CD4-positive, alpha-beta T cell treated with Interleukin-2 at 100 ng/mL for 4 hours (primary cell): ENCODE measurements at regions not wholly inside any gene's neighbourhood (a gene's known extent, or its start where the extent isn't known, plus 50 kb on each side); places are given as distances from the start of the nearest gene placed in this dataset.
"Not testable (repeated sequence)": the region's sequence is repeated elsewhere in the genome, so short reads cannot be mapped to it uniquely, and the experiment has no call there.

ENCODE experiments used
- DNase-seq: peaks from one replicate; pipeline ENCODE4 v3.0.0-alpha.2; 2020; ENCODE audit warnings: low spot score

DNA sequence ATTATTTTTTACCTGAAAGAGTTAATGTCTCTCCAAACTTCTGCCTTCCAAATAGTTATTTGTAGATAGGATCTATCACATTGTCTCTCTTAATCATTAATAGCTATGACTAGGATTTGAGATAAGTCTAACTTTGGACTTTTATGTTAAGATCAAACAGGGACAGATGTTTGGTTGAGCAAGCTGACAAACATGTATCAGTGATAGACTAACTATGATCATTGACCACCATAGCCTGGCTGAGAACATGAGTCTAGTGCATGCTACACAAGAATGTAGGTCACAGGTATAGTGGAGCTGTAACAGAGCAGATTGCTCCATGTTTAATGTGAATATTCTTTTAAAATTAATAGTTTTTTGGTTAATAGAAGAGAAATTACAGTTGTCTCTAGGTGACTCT lies 52.0 kb downstream of the SYT15B start:
- DNase-seq: not testable (repeated sequence)

GRCh38 chr10:47710443-47710842 lies 52.9 kb downstream of the SYT15B start:
- not testable (repeated sequence) for DNase-seq

- peak; percentile 70 for DNase-seq
Measured at GRCh38 chr10:47705698-47706414, 57.5 kb downstream of the SYT15B start.

- DNase-seq: not testable (repeated sequence)
Measured at GRCh38 chr10:47701285-47701684, 62.1 kb downstream of the SYT15B start.

DNA sequence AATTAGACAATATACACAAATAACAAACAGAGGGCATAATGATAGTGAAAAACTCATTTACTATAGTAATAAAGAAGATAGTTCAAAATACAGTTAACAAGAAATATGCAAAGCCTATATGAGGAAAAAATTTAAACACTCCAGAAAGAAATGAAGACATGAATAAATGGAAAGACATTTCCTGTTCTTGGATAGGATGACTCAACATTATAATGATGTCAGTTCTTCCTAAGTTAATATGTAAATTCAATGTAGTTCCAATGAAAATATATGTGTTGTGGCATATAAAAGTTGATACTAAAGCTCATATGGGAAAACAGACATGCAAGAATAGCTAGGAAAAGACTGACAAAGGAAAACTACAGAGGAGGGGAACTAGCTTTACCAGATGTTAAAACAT lies 63.5 kb downstream of the SYT15B start:
- DNase-seq: not testable (repeated sequence)

DNA sequence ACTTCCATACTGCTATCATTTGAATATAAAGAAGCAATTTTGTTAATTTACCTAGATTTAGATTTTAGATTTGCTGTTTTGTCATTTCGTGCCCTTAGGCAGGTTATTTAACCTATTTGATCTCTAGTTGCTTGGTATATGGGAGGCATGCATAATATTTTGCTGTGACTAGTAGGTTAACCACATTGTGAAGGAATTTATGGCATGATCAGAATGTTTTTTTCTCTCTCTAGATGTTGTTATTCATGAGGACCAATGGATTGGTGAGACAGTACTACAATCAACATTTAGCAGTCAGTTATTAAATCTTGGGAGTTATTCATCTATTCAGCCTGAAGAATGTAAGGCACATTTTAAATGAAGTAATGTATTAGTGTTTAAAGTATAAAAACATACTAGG lies 67.2 kb downstream of the SYT15B start:
- not testable (repeated sequence) for DNase-seq

DNA sequence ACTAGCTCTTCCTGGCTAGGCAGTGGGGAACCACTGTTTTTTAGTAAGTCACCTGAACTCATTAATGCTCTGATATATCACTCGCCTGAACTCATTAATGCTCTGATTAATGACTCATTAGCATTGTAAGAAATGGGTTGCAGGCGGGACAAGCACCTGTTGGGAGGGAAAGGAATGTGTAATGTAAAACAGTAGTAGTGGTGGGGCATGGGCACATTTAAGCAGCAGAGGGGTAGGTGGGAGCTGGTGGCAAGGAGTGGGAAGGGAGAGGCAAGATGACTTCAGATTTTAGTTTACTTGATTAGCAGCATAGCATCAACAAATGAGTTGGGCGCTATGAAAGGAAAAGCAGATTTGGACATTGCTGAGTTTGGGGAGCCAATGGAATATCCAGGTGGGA lies 68.2 kb downstream of the SYT15B start:
- DNase-seq: not testable (repeated sequence)

GRCh38 chr10:47690304-47690703 lies 73.1 kb downstream of the SYT15B start:
- not testable (repeated sequence) for DNase-seq

- DNase-seq: not testable (repeated sequence)
Measured at GRCh38 chr10:47683826-47684475, 79.4 kb downstream of the SYT15B start.

GRCh38 chr10:47681638-47681990 lies 81.8 kb downstream of the SYT15B start:
- not testable (repeated sequence) for DNase-seq

DNA sequence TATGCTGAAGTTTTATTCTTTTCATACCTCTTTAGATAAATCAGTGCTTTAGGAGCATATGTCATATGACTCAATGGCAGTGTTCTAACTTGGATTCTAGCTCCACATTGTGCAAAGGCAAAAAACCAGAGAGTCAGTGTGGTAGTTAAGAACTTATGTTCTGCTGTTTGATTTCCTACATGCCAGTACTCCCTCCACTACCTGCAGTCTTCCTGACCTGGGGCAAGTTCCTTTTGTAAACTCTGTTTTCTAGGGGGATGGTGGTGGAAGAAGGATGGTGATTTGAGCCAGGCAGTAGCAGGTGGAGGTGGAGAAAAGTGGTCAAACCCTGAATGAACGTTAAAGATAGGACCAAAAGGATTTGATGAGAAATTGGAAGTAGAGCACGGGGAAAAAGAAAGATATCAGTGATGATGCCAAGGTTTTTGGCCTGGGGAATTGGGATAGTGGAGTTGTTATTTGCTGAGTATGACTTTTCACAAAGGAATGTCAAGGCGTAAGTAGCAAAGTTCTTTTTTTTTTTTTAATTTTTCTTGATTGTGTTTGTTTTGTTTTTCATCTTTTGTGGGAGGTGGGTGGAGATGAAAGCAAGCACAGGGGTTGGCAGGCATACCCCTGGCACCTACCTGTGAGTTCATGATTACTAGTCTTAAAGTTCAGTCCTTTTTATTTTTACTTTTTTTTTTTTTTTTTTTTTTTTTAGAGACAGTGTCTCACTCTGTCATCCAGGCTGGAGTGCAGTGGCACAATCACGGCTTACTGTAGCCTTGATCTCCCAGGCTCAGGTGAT lies 82.3 kb downstream of the SYT15B start:
- DNase-seq: not testable (repeated sequence)

DNA sequence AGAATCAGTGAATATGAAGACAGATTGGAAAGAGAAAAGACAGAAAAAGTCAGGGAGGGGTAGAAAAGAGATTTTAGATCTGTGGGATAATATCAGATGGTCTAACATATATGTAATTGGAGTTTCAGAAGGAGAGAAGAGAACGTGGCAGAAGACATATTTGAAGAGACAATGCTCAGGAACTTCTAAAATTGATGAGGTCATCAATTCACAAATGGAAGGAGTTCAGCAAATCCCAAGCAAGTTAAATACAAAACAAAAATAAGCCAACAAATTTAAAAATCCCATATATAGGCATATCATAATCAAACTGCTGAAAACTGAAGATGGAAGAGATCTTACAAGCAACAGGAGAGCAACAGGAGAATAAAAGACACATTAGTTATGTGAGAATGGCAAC lies 87.3 kb downstream of the SYT15B start:
- not testable (repeated sequence) for DNase-seq

DNA sequence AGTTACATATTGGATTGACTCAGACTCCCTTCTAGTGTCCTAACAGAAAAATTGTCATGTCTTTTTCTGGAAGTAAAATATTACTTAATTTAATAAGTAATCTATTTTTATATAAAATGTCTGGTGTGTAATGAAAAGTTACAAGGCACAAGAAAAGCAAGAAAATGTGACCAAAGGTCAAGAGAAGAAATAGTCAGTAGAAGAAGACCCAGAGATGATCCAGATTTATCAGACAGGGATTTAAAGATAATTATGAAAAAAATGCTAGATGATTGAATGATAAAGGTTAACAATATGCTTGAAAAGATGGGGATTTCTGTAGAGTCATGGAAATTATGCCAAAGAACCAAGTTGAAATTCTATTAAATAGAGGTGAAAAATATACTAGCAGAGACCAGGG lies 87.8 kb downstream of the SYT15B start:
- DNase-seq: not testable (repeated sequence)

- not testable (repeated sequence) for DNase-seq
Measured at GRCh38 chr10:47673128-47673527, 90.3 kb downstream of the SYT15B start.

DNA sequence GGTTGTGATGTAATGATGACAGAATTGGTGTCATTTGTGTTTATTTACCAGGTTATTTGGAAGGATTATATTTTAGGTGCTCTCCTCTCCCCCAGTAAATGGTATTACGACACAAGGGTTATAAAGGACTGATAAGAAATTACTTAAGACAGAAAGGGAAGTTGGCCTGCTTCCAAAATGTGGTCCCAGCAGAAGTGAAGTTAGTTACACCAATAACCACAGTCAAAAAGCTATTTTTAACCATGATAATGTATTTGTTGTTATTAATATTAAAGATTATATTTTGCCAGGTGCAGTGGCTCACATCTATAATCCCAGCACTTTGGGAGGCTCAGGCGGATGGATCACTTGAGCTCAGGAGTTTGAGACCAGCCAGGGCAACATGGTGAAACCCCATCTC lies 92.5 kb downstream of the SYT15B start:
- DNase-seq: not testable (repeated sequence)

DNA sequence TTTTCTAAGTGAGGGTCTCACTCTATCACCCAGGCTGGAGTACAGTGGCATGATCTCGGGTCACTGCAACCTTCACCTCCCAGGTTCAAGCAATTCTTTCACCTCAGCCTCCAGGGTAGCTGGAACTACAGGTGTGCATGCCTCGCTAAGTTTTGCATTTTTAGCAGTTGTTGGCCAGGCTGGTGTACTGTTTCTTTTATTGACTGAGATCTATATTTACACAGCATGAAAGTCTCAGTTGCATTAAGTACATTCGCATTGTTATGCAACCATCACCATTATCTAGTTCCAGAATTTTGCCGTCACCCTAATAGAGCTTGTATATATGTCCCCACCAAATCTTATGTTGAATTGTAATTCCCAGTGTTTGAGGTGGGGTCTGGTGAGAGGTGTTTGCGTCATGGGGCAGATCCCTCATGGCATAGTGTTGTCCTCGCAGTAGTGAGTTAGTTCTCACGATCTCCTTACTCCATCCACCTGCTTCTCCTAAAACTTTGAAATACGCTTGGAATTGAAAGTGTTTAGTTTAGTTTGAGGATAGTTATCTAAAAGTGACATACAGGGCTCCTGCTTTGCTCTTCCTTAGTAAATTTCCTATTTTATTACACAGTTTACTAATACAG lies 101.3 kb downstream of the SYT15B start:
- DNase-seq: not testable (repeated sequence)

DNA sequence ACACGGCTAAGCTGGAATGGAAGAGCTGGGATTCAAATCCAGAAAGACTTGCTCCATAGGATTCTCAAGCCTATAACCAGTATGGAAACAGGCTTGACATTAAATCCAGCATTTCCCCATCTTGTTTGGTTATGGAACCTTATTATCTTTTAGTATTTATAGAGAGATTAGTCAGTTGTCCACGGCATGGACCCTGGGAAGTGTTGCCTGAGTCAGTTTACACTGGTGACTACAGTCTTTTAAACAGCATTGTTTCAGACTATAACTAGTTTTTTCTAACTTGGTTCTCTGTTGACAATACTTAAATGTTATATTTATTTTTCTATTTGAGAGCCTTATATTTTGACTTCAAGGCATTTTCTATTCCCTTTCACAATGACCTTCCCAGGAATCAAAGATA lies 106.7 kb downstream of the SYT15B start:
- not testable (repeated sequence) for DNase-seq

DNA sequence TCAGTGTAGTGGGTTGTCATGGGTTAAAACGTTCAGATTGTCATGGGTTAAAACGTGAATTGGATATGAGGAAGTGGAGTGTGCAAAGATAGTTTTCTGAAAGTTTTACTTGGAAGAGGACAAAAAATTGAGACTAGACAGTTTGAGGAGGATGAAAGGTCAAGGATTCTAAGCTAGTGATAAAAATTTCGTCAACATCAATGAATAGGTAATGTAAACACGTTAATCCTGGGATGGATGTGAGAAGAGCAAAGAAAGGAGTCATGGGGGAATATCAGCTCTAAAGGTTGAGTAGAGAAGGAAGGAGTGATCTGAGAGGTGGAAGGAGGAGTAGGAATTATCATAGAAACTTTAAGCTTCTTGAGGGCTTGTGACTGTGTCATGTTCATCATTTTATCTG lies 109.2 kb downstream of the SYT15B start:
- not testable (repeated sequence) for DNase-seq

DNA sequence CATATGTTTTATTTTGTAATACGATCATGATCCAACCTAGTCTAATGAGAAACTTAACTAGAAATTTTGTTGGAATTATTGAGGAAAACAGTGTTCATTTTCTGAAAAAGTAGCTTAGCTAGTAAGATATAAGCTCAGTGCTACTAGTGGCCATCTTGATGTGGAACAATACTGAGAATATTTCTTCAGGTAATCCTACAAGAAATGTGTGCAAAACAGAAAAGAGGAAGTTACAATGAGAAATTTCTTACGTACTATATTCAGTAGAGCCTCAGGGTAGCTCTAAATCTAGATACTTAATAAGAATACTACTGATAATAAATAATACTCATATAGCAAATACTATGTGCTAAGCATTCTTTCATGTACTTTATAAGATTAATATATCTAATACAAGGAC lies 114.8 kb downstream of the SYT15B start:
- DNase-seq: not testable (repeated sequence)

DNA sequence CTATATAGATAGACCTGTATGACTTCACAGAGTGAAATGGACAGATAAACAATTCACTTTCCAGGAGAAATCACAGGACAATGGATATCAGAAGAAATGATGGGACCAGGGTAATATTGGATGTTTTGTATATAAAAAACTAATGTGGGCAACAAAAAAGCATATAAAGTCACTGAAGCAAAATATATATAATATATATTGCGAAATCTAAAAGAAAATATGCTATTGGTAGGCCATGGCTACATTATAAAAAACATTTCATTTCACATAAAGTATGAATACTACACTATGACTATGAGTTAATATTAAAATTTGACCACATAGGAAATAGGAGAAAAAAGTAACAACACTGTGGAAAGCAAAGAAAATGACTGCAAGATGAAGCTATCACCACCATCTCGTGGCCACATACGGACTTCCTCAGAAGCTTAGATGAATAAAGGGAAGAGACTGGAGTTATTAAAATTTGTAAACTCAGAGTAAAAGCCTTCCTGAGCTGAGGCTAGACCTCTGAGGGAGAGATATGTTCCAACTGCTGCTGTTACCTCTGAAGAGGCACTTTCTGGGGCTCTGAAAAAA lies 115.8 kb downstream of the SYT15B start:
- DNase-seq: not testable (repeated sequence)

DNA sequence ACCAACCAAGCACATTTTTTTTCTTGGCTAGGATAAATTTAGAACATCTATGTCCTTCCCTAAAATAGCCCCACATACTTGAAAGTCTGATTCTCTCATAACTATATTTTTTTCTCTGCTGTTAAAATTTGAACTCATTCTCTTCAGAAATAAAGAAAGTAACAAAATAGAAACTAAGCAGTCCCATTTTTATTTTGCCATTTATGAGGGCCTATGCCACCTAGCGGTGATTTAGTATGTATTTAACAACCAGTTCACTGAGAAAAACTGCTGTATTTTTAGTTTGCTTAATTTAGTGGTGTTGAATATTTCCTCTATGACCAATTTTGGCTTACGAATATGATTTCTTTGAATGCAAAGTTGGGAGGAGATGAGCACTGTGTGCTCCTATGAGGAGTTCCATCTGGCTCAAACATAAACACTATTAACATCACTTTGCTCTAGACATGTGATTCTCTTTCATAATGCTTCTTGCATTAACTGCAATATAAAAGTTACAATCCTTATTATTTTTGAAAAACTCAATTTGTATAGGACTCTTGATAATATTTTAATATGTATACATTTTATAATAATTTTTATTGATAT lies 116.6 kb downstream of the SYT15B start:
- DNase-seq: peak; percentile 39

DNA sequence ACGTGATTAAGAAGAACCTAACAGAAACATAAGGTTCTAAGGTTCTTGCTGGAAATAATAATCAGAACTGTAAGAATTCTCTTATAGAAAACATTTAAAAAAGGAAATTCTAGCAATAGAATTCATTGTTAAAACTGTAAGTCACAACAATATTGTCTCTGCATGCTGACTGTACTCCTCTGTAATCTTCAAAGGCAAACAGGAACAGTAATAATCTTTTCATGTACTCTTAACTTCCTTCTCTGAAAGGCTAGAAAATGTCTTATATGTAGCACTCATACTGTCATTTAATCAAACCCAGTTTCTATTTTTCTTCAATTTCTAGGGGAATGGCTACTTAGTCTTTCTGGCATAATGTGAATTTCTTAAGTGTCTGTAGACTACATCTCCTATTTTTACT lies 103.5 kb upstream of the AGAP9 start:
- DNase-seq: not testable (repeated sequence)
